ENCODE measurements at regions not wholly inside any gene's neighbourhood (a gene's known extent, or its start where the extent isn't known, plus 50 kb on each side); places are given as distances from the start of the nearest gene placed in this dataset.

DNA sequence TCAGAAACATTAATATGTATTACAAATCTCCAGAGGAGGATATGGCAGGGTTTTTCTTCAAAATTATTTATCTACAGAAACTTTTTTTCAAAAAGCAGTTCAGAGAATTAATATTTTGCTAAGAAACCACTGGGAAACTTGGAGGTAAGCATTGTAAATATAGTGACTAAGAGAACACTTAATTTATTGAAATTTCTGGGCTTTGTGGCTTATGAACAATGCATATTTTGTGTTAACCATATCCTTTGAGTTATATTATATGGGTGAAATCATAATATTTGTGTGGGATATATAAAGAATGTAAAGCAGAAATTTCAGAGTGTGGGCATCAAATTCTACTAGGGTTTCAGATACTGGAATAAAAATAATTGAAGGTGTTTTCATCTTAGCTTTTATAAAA lies 1059.2 kb downstream of the ZPLD1 start:
- no peak for TF ChIP-seq CTCF (IDR thresholded peaks at IDR 0.05)
- TF ChIP-seq POLR2A (IDR thresholded peaks at IDR 0.05) = no peak
